WTC11 (cell line): ENCODE measurements at regions not wholly inside any gene's neighbourhood (a gene's known extent, or its start where the extent isn't known, plus 50 kb on each side); places are given as distances from the start of the nearest gene placed in this dataset.

Experiments used
- ATAC-seq: fragments of 200-7000 bp; cut with Tn5 transposase; 2 replicates; pipeline ENCODE4 v1.10.0; 2021; ENCODE audit warnings: mild to moderate bottlenecking, moderate library complexity
- CTCF ChIA-PET: fragments of 300-600 bp; sonication (Branson Sonifier 250); formaldehyde crosslinking; loops from one replicate; lab custom pipeline; 2021; ENCODE audit warnings: antibody characterized with exemption; lab: Charles Lee
- POLR2A ChIA-PET: fragments of 350-600 bp; sonication (Branson Sonifier 250); formaldehyde crosslinking; loops from one replicate; lab custom pipeline; 2021; ENCODE audit warnings: antibody characterized with exemption; lab: Charles Lee
- DNase-seq: peaks from one replicate; pipeline ENCODE4 v3.0.0; 2021; ENCODE audit warnings: low spot score
- H3K27ac Mint-ChIP-seq: 2 replicates; pipeline ENCODE4 v1.8.0; 2021; ENCODE audit warnings: mixed read lengths
- H3K27me3 Mint-ChIP-seq: 2 replicates; pipeline ENCODE4 v1.8.0; 2021; ENCODE audit warnings: low read depth, mild to moderate bottlenecking, moderate library complexity, mixed read lengths
- H3K36me3 Mint-ChIP-seq: 2 replicates; pipeline ENCODE4 v1.8.0; 2021; ENCODE audit warnings: mixed read lengths
- H3K4me1 Mint-ChIP-seq: 2 replicates; pipeline ENCODE4 v1.8.0; 2022; ENCODE audit warnings: mixed read lengths
- H3K4me3 Mint-ChIP-seq: 2 replicates; pipeline ENCODE4 v1.8.0; 2021; ENCODE audit warnings: mild to moderate bottlenecking, moderate library complexity, mixed read lengths
- H3K9me3 Mint-ChIP-seq: 2 replicates; pipeline ENCODE4 v1.8.0; 2021; ENCODE audit warnings: mixed read lengths
- AFF4 ChIP-seq: sonication (generic); formaldehyde crosslinking; IDR thresholded peaks from 2 replicates; pipeline ENCODE4 v1.8.1; 2023; ENCODE audit warnings: mild to moderate bottlenecking, missing genetic modification reagents, borderline replicate concordance
- CDX4 ChIP-seq: fragments of 250-450 bp; sonication (Bioruptor Pico); IDR thresholded peaks from 2 replicates; pipeline ENCODE4 v1.9.0; 2021; ENCODE audit warnings: moderate library complexity, mild to moderate bottlenecking, inconsistent platforms, borderline replicate concordance
- ETV6 ChIP-seq: sonication (generic); formaldehyde crosslinking; IDR thresholded peaks from 2 replicates; pipeline ENCODE4 v1.8.1; 2022; ENCODE audit warnings: mild to moderate bottlenecking, missing genetic modification reagents
- FOXP4 ChIP-seq: sonication (generic); formaldehyde crosslinking; IDR thresholded peaks from 2 replicates; pipeline ENCODE4 v1.8.0; 2022; ENCODE audit warnings: mild to moderate bottlenecking, missing genetic modification reagents
- GTF2I ChIP-seq: fragments of 250-450 bp; sonication (Bioruptor Pico); conservative IDR thresholded peaks from 2 replicates; pipeline ENCODE4 v1.4.0; 2021; ENCODE audit warnings: mild to moderate bottlenecking
- KAT7 ChIP-seq: sonication (generic); formaldehyde crosslinking; IDR thresholded peaks from 2 replicates; pipeline ENCODE4 v1.8.1; 2023; ENCODE audit warnings: missing genetic modification reagents, mild to moderate bottlenecking, borderline replicate concordance
- MYBL2 ChIP-seq: sonication (generic); formaldehyde crosslinking; IDR thresholded peaks from 2 replicates; pipeline ENCODE4 v1.8.1; 2023; ENCODE audit warnings: mild to moderate bottlenecking, moderate library complexity, missing genetic modification reagents
- NFE2L1 ChIP-seq: sonication (generic); formaldehyde crosslinking; IDR thresholded peaks from 2 replicates; pipeline ENCODE4 v1.8.1; 2023; ENCODE audit warnings: missing genetic modification reagents
- OVOL2 ChIP-seq: fragments of 250-450 bp; sonication (Bioruptor Pico); IDR thresholded peaks from 2 replicates; pipeline ENCODE4 v1.9.0; 2021; ENCODE audit warnings: mild to moderate bottlenecking, borderline replicate concordance
- PRDM15 ChIP-seq: sonication (generic); formaldehyde crosslinking; IDR thresholded peaks from 2 replicates; pipeline ENCODE4 v1.8.0; 2022; ENCODE audit warnings: missing genetic modification reagents
- SMAD3 ChIP-seq: sonication (generic); formaldehyde crosslinking; IDR thresholded peaks from 2 replicates; pipeline ENCODE4 v1.8.0; 2022; ENCODE audit warnings: missing genetic modification reagents, mild to moderate bottlenecking, borderline replicate concordance
- SMAD4 ChIP-seq: sonication (generic); formaldehyde crosslinking; IDR thresholded peaks from 2 replicates; pipeline ENCODE4 v1.8.0; 2022; ENCODE audit warnings: mild to moderate bottlenecking, missing genetic modification reagents
- SP1 ChIP-seq: sonication (generic); formaldehyde crosslinking; conservative IDR thresholded peaks from 2 replicates; pipeline ENCODE4 v1.8.1; 2022; ENCODE audit warnings: missing genetic modification reagents
- TCF7 ChIP-seq: sonication (generic); formaldehyde crosslinking; IDR thresholded peaks from 2 replicates; pipeline ENCODE4 v1.8.0; 2022; ENCODE audit warnings: mild to moderate bottlenecking, low read depth, missing genetic modification reagents, moderate library complexity
- TEAD1 ChIP-seq: sonication (generic); formaldehyde crosslinking; IDR thresholded peaks from 2 replicates; pipeline ENCODE4 v1.8.0; 2022; ENCODE audit warnings: mild to moderate bottlenecking, missing genetic modification reagents
- TP53 ChIP-seq: sonication (generic); formaldehyde crosslinking; IDR thresholded peaks from 2 replicates; pipeline ENCODE4 v1.8.1; 2023; ENCODE audit warnings: mild to moderate bottlenecking, missing genetic modification reagents
- ZNF121 ChIP-seq: sonication (generic); formaldehyde crosslinking; IDR thresholded peaks from 2 replicates; pipeline ENCODE4 v1.8.0; 2023; ENCODE audit warnings: missing genetic modification reagents
- ZNF138 ChIP-seq: sonication (generic); formaldehyde crosslinking; conservative IDR thresholded peaks from 2 replicates; pipeline ENCODE4 v1.8.1; 2022; ENCODE audit warnings: mild to moderate bottlenecking, moderate library complexity, missing genetic modification reagents
- ZNF416 ChIP-seq: fragments of 250-450 bp; sonication (Bioruptor Pico); IDR thresholded peaks from 2 replicates; pipeline ENCODE4 v1.9.0; 2021; ENCODE audit warnings: mild to moderate bottlenecking, inconsistent platforms
- ZNF423 ChIP-seq: fragments of 250-450 bp; sonication (Bioruptor Pico); IDR thresholded peaks from 2 replicates; pipeline ENCODE4 v2.1.2; 2022; ENCODE audit warnings: mild to moderate bottlenecking, moderate library complexity
- TF ChIP-seq, protein P1 (sequence below): sonication (generic); formaldehyde crosslinking; IDR thresholded peaks from 2 replicates; pipeline ENCODE4 v1.8.1; 2023; ENCODE audit warnings: mild to moderate bottlenecking, missing genetic modification reagents, moderate library complexity
- TF ChIP-seq, protein P2 (sequence below): sonication (generic); formaldehyde crosslinking; IDR thresholded peaks from 2 replicates; pipeline ENCODE4 v1.8.1; 2023; ENCODE audit warnings: mild to moderate bottlenecking, missing genetic modification reagents
- TF ChIP-seq, protein P3 (sequence below): fragments of 250-450 bp; sonication (Bioruptor Pico); IDR thresholded peaks from 2 replicates; pipeline ENCODE4 v1.8.0; 2021; ENCODE audit warnings: mild to moderate bottlenecking

- TF ChIP-seq, protein P1, sequence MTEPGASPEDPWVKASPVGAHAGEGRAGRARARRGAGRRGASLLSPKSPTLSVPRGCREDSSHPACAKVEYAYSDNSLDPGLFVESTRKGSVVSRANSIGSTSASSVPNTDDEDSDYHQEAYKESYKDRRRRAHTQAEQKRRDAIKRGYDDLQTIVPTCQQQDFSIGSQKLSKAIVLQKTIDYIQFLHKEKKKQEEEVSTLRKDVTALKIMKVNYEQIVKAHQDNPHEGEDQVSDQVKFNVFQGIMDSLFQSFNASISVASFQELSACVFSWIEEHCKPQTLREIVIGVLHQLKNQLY (CRISPR knock-in tag) = no peak
- TF ChIP-seq FOXP4 (CRISPR knock-in tag) (no peak), SP1 (CRISPR knock-in tag) (no peak), SMAD4 (CRISPR knock-in tag) (no peak), NFE2L1 (CRISPR knock-in tag) (no peak), SMAD3 (no peak), TP53 (no peak)
- TF ChIP-seq, protein P2, sequence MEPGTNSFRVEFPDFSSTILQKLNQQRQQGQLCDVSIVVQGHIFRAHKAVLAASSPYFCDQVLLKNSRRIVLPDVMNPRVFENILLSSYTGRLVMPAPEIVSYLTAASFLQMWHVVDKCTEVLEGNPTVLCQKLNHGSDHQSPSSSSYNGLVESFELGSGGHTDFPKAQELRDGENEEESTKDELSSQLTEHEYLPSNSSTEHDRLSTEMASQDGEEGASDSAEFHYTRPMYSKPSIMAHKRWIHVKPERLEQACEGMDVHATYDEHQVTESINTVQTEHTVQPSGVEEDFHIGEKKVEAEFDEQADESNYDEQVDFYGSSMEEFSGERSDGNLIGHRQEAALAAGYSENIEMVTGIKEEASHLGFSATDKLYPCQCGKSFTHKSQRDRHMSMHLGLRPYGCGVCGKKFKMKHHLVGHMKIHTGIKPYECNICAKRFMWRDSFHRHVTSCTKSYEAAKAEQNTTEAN (CRISPR knock-in tag) = no peak
- TF ChIP-seq, protein P3, sequence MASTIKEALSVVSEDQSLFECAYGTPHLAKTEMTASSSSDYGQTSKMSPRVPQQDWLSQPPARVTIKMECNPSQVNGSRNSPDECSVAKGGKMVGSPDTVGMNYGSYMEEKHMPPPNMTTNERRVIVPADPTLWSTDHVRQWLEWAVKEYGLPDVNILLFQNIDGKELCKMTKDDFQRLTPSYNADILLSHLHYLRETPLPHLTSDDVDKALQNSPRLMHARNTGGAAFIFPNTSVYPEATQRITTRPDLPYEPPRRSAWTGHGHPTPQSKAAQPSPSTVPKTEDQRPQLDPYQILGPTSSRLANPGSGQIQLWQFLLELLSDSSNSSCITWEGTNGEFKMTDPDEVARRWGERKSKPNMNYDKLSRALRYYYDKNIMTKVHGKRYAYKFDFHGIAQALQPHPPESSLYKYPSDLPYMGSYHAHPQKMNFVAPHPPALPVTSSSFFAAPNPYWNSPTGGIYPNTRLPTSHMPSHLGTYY (CRISPR knock-in tag) = no peak
- TF ChIP-seq, all 79 proteins: peak for 0
These were observed 741.3 kb downstream of the GALR1 start (continued) for GRCh38 chr18:77990901-77991300.

DNA sequence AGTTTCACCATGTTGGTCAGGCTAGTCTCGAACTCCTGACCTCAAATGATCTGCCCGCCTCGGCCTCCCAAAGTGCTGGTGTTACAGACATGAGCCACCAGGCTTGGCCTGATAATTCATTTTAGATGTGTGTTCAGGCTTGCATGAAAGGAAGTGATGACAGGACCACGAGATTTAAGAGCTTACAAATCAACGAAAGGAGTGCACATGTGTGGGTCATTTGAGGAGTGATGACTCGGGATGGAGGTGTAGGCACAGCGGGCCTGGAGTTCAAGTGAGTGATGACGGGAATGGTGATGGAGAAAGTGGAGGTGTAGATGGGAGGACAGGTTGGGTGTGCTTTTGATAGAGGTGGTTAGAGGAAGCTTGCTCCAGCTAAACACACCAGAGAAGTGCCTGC lies 742.4 kb downstream of the GALR1 start:
- Mint-ChIP-seq H3K4me1 (no peaks in the 10 kb centered on the region), H3K27me3 (peaks cover 2% of the 10 kb centered on the region; the same call in 1 of the 2 replicates), H3K36me3 (peaks cover 31% of the 10 kb centered on the region), H3K27ac (no peak overlapping the region), H3K4me3 (no peak overlapping the region), H3K9me3 (peaks cover 68% of the 10 kb centered on the region)
- DNase-seq (no peak), ATAC-seq (no peak)
- ChIA-PET POLR2A (no interaction called here), CTCF (no interaction called here)
- TF ChIP-seq TEAD1 (no peak), ZNF423 (CRISPR knock-in tag) (no peak), OVOL2 (CRISPR knock-in tag) (no peak), SMAD4 (CRISPR knock-in tag) (no peak), KAT7 (CRISPR knock-in tag) (no peak), PRDM15 (CRISPR knock-in tag) (no peak), ETV6 (CRISPR knock-in tag) (no peak), GTF2I (CRISPR knock-in tag) (no peak), AFF4 (CRISPR knock-in tag) (no peak), MYBL2 (no peak), ZNF138 (no peak), CDX4 (CRISPR knock-in tag) (no peak), ZNF121 (CRISPR knock-in tag) (no peak), ZNF416 (CRISPR knock-in tag) (no peak), TCF7 (no peak)
- TF ChIP-seq, protein P2 (CRISPR knock-in tag) = no peak
